Thoracic aorta (tissue), 2 donors: ENCODE measurements at regions not wholly inside any gene's neighbourhood (a gene's known extent, or its start where the extent isn't known, plus 50 kb on each side); places are given as distances from the start of the nearest gene placed in this dataset.

Experiments used
- ATAC-seq: fragments of 150-250 bp; one replicate; pipeline ENCODE4 v1.8.0; 2017; ENCODE audit warnings: low read depth; ENCODE audit not compliant: insufficient number of reproducible peaks, low FRiP score
- DNase-seq: peaks from one replicate; pipeline ENCODE4 v3.0.0-alpha.2; 2020; ENCODE audit warnings: low spot score
- H3K27ac ChIP-seq, 2 donors: fragments of 200-600 bp; sonication (generic); 1 replicate in 1 of 2; 2 replicates in 1 of 2; pipeline ENCODE4 v1.5.1; 2016; ENCODE audit warnings: mild to moderate bottlenecking in 2 of 2, moderate library complexity in 2 of 2
- H3K27me3 ChIP-seq: fragments of 200-600 bp; sonication (generic); replicated peaks from 2 replicates; pipeline ENCODE4 v1.6.0; 2016; ENCODE audit warnings: mild to moderate bottlenecking; ENCODE audit not compliant: insufficient read depth
- H3K36me3 ChIP-seq: fragments of 200-600 bp; sonication (generic); one replicate; pipeline ENCODE4 v1.5.1; 2016
- H3K4me1 ChIP-seq, 2 donors: fragments of 200-600 bp; sonication (generic); 1 replicate in 1 of 2; 2 replicates in 1 of 2; pipeline versions ENCODE4 v1.5.1 to v1.6.0; 2016; ENCODE audit warnings: low read depth in 2 of 2, mild to moderate bottlenecking in 1 of 2; ENCODE audit not compliant: control insufficient read depth in 1 of 2
- H3K4me3 ChIP-seq: fragments of 200-600 bp; sonication (generic); 2 replicates; pipeline ENCODE4 v1.5.1; 2016; ENCODE audit warnings: mild to moderate bottlenecking
- H3K9me3 ChIP-seq: fragments of 200-600 bp; sonication (generic); 2 replicates; pipeline ENCODE4 v1.5.1; 2016
- TF ChIP-seq, protein P1 (sequence below): fragments of 200-600 bp; sonication (generic); IDR thresholded peaks from one replicate; pipeline ENCODE4 v1.5.1; 2019; ENCODE audit warnings: antibody characterized with exemption

GRCh38 chr19:32186542-32187330, 158.7 kb upstream of the ZNF507 start:
- no peaks in the 10 kb centered on the region for H3K9me3 ChIP-seq
- H3K27ac ChIP-seq: no peak overlapping the region
- no peak overlapping the region for H3K4me3 ChIP-seq
- H3K36me3 ChIP-seq: no peaks in the 10 kb centered on the region
- no peaks in the 10 kb centered on the region for H3K27me3 ChIP-seq
- ATAC-seq: no peak
- TF ChIP-seq, protein P1, sequence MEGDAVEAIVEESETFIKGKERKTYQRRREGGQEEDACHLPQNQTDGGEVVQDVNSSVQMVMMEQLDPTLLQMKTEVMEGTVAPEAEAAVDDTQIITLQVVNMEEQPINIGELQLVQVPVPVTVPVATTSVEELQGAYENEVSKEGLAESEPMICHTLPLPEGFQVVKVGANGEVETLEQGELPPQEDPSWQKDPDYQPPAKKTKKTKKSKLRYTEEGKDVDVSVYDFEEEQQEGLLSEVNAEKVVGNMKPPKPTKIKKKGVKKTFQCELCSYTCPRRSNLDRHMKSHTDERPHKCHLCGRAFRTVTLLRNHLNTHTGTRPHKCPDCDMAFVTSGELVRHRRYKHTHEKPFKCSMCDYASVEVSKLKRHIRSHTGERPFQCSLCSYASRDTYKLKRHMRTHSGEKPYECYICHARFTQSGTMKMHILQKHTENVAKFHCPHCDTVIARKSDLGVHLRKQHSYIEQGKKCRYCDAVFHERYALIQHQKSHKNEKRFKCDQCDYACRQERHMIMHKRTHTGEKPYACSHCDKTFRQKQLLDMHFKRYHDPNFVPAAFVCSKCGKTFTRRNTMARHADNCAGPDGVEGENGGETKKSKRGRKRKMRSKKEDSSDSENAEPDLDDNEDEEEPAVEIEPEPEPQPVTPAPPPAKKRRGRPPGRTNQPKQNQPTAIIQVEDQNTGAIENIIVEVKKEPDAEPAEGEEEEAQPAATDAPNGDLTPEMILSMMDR: no peak
- DNase-seq: no peak
- H3K4me1 ChIP-seq: no peaks in the 10 kb centered on the region

- DNase-seq (no peak), ATAC-seq (no peak)
- Histone ChIP-seq H3K4me3 (no peak overlapping the region), H3K27me3 (no peaks in the 10 kb centered on the region), H3K4me1 (no peaks in the 10 kb centered on the region), H3K27ac (no peak overlapping the region), H3K9me3 (no peaks in the 10 kb centered on the region), H3K36me3 (no peaks in the 10 kb centered on the region)
- TF ChIP-seq, protein P1: no peak
These were observed 156.5 kb upstream of the ZNF507 start for GRCh38 chr19:32188921-32189320.

DNA sequence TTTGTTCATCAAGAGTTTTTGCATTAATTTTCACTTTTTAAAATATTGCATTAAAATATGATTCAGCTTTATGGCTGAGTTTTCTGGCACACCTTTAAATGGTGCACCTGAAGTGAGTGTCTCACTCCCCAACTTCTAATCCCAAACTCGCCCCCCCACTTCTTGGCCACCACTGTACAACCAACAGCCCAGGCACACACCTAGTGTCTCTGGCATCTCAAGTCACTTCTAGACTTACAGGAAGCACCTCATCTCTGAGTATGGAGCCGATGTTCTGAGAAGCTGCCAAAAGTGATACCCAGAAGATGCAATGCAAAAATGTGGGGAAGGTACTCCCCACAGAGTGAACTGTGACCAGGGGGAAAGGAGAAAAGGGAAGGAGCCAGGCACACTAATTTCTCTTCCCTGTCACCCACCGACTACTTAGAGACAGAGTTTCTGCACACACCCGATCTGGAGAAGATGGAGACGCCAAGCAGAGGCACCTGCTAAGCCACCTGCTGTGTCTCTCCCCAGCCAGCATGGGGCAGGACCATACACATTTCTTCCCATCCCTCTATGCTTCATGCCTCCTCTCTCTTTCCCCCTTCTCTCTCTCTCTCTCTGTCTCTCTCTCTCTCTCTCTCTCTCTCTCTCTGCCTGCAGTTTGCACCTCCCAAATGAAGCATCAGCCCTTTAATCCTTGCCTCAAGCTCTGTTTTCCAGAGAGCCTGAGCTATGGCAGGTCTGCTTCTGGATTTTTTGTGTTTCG, 155.3 kb upstream of the ZNF507 start:
- TF ChIP-seq, protein P1: no peak
- Histone ChIP-seq H3K27me3 (no peaks in the 10 kb centered on the region), H3K4me3 (no peak overlapping the region), H3K4me1 (no peaks in the 10 kb centered on the region), H3K36me3 (no peaks in the 10 kb centered on the region), H3K27ac (no peak overlapping the region), H3K9me3 (no peaks in the 10 kb centered on the region)
- DNase-seq (no peak), ATAC-seq (no peak)

DNA sequence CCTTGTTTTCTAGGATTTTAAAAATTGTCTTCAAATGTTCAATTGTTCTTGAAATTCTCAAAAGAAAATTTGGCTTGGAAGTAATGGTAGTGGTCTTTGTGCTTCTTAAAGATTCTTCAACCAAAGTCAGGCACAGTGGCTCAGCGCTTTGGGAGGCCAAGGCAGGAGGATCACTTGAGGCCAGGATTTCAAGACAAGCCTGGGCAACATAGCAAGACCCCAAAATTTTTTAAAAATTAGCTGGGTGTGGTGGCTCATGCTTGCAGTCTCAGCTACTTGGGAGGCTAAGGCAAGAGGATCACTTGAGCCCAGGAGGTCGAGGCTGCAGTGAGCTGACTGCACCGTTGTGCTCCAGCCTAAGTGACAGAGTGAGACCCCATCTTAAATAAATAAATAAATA, 153.5 kb upstream of the ZNF507 start:
- TF ChIP-seq, protein P1: no peak
- no peaks in the 10 kb centered on the region for H3K9me3 ChIP-seq
- H3K4me1 ChIP-seq: no peaks in the 10 kb centered on the region
- no peak overlapping the region for H3K4me3 ChIP-seq
- no peak for ATAC-seq
- no peaks in the 10 kb centered on the region for H3K27me3 ChIP-seq
- H3K36me3 ChIP-seq: no peaks in the 10 kb centered on the region
- no peak for DNase-seq
- no peak overlapping the region for H3K27ac ChIP-seq
